ENCODE measurements at regions not wholly inside any gene's neighbourhood (a gene's known extent, or its start where the extent isn't known, plus 50 kb on each side); places are given as distances from the start of the nearest gene placed in this dataset.

DNA sequence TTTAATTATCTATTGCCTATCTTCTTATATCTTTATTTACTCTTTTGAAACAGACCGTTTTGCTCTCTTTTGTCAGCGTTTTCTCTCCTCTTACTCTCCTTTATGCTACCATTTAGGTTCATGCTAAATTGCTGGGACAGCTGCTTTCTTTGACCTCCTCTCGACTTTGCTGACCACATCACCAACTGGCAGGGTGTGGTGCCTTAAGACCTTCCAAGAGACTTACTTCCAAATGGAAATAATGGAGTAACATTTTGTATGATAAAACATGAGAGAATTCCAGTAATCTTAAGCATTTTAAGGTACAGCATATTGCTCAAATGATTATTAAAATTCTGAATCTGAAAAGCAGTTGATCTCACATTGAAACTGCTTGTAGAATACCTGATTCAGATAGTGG is 71.5 kb upstream of the MEF2C start:
- TF ChIP-seq EZH2 (IDR thresholded peaks at IDR 0.05; ENCODE audit: insufficient read depth, poor library complexity, severe bottlenecking) (no peak), EZH2phosphoT487 (IDR thresholded peaks at IDR 0.05; ENCODE audit: insufficient read depth, low read depth) (no peak)
